Stimulated activated CD4-positive, alpha-beta T cell treated with anti-CD3 and anti-CD28 coated beads, TNF-alpha, amount 100 ng/mL, for 1 hour (primary cell): ENCODE measurements at regions not wholly inside any gene's neighbourhood (a gene's known extent, or its start where the extent isn't known, plus 50 kb on each side); places are given as distances from the start of the nearest gene placed in this dataset.

Experiments used
- DNase-seq, 3 donors: peaks; one replicate each; pipeline ENCODE4 v3.0.0-alpha.2; 2020; ENCODE audit warnings: low read depth in 3 of 3, low spot score in 1 of 3

DNA sequence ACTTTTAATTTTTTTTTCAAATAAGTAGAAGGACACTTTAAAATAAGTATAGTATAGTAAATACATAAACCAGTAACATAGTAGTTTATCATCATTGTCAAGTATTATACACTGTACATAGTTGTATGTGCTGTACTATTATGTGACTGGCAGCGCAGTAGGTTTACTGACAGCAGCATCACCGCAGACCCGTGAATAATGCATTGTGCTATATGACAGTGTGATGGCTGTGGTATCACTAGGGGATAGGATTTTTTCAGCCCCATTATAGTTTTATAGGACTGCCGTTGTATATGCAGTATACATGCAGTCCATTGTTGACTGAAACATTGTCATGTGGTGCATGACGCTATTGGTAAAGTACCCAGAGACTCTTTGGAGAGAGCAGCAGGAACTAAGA lies 306.5 kb downstream of the SQOR start:
- DNase-seq: no peak

DNA sequence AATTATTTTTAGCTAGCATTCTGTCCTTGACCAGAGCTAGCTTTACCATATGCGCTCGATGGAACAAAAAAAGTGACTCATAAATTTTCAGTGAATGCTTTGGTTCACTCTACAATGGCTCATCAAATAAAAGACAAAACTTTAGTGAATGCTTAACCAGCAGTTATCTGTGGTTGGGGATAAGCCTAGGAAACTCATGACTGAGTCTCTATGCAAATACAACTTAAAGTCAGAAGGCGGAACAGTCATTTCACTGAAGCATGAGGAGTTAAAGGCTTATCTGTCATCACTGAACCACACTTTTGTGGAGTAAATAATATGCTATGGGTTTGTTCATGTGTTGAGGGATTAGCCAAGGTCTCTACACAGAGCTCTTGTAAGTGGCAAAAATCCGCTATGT lies 308.4 kb downstream of the SQOR start:
- DNase-seq: no peak

DNA sequence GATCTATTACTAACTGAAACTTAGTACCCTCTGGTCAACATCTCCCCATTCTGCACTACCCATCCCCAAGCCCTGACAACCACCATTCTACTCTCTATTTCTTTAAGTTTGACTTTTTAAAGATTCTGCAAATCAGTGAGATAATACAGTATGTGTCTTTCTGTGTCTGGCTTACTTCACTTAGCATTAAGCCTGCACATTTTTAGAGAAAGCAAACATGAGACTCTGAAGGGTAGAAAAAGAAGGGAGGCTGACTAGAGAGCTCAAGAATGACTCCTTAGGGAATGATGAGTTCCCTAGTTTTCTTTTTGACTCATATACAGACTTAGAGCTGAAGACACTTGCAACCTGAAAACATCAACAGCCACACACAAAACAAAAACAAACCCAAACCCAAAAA lies 311.3 kb downstream of the SQOR start:
- no peak for DNase-seq

DNA sequence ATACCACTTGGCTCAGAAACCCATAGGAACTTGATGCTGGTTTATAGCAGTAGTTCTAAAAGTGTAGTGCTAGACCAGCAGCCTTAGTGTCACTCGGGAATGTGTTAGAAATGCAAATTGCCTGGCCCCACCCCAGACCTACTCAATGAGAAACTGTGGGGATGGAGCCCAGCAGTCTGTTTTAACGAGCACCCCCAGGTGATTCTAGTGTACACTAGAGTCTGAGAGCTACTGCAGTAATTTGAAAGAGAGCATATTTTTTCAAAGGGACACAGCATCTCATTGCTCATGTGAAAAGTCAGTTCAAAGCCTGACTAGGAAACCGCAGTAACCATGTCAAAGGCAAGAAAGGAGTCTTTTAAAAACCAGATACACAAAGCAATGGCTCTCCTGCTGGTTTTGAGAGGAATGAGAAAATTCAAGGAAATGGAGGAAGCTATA lies 313.4 kb downstream of the SQOR start:
- no peak for DNase-seq

DNA sequence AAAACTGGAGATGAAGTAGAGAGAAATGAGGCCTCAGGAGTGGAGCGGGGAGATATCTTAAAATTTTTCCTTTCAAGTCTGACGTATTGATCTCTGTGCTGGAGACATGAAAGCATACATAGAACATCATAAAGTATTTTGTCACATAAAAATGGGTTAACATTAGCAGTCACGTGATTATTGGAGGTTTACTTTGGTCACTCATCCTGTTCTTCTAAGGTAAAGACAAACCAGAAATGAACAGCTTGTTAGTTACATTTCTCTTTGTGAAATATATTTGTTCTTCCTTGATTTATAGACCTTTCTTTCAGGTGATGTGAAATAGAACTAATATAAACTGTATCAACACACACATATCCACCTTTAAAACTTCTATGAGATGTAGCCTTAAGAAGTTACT lies 324.1 kb downstream of the SQOR start:
- no peak for DNase-seq

GRCh38 chr15:45962733-45963132 lies 327.9 kb downstream of the SQOR start:
- no peak for DNase-seq

GRCh38 chr15:45970542-45970941 lies 335.7 kb downstream of the SQOR start:
- DNase-seq: no peak

GRCh38 chr15:45980366-45980765 lies 345.5 kb downstream of the SQOR start:
- no peak for DNase-seq

GRCh38 chr15:45981625-45982024 lies 346.8 kb downstream of the SQOR start:
- no peak for DNase-seq

- no peak for DNase-seq
Observed at GRCh38 chr15:45991863-45992262, 357.0 kb downstream of the SQOR start.

DNA sequence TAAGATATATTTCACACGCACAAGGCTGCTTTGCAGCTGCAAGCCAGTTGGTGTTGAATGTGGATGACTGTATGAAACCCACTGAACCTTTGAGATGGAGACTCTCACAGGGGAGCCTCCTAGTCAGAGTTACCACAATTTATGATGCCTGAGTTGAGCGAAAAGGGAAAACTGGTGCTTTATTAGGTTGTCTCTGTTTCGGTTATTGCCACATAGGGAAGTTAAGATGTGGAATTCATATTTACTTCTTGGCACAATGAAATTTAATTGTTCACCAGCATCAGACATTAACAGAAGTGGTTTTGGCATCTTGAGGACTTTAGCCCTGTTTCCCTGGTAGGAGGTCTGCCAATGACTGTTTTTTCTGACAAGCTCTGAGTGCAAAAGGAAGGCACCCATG lies 358.2 kb downstream of the SQOR start:
- DNase-seq: no peak

GRCh38 chr15:45993508-45993907 lies 358.7 kb downstream of the SQOR start:
- no peak for DNase-seq

DNA sequence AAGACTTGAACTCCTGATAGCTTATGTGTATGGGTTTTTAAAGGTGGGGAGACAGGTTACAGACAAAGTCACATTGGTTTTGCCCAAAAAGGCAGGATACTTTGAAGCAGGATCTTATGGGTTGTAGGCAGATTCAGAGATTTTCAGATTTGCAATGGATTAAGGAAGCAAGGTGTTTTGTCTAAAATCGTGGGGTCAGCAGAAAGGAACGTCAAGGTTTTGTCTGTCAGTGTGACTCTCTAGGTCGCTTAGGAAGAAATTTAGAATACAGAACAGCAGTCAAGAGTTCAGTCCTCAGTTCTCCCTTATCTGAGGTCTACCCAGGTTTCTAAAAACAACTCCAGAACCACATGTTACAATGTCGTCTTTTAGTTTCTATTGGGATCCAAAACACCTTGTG lies 361.0 kb downstream of the SQOR start:
- no peak for DNase-seq

- no peak for DNase-seq
Observed at GRCh38 chr15:46014532-46014931, 379.7 kb downstream of the SQOR start.

- no peak for DNase-seq
Observed at GRCh38 chr15:46034755-46035154, 399.9 kb downstream of the SQOR start.

DNA sequence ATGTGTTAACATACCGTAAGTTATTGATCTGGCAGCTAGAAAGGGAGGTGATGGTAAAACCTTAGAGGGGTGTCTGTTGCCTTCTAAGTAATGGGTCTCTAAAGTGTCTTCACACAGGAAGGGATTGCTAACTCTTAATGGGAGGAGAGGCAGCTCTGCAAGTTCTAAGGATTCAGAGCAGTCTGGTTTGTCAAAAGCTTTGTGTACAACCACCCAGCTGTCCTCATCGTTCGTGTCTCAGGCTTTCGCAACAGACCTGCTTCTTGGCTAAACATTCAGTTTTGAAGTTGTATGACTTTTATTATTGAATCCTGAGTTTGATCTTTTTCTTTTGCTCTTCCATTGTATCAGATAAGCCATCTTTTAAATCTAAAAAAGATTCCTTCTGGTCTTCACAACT lies 404.9 kb downstream of the SQOR start:
- no peak for DNase-seq

GRCh38 chr15:46041905-46042304 lies 407.1 kb downstream of the SQOR start:
- DNase-seq: no peak

GRCh38 chr15:46059921-46060594 lies 425.2 kb downstream of the SQOR start:
- no peak for DNase-seq

DNA sequence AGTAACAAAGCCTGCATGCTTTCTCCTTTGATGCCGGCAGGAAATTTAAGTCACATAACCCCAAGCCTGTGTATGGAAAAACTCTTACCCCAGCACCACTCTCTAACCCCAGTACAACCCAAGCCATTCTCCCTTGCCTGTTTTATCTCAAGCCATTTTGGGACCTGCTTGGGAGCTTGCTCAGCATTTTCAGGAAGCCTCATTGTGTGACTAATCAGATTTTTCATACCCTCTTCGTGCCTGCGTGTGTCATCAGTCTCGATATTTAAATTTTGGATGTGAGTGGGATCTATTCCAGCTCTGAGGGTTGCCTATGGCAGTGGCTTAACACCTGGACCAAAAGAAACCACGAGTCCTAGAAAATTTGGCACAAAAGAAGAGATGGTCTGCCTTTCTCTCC lies 426.2 kb downstream of the SQOR start:
- DNase-seq: no peak

- DNase-seq: no peak
Observed at GRCh38 chr15:46077220-46077619, 442.4 kb downstream of the SQOR start.

DNA sequence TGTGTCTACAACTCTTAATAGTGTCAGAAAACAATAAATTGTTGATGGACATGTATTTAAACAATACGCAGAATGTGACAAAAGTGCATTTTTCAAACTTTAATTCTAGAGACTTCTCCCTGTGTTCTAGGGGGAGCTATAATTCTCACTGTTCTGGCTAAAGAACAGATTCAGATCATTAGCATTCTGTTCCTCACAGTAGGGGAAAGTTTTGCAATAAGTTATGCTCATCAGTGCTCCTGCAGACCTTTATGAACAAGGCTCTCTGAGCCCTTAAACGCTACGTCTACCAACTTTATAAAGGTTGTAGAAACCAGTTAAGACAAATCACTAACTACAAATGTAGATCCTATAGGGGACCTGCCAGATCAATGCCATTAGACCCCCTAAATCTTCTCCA lies 444.2 kb downstream of the SQOR start:
- no peak for DNase-seq

DNA sequence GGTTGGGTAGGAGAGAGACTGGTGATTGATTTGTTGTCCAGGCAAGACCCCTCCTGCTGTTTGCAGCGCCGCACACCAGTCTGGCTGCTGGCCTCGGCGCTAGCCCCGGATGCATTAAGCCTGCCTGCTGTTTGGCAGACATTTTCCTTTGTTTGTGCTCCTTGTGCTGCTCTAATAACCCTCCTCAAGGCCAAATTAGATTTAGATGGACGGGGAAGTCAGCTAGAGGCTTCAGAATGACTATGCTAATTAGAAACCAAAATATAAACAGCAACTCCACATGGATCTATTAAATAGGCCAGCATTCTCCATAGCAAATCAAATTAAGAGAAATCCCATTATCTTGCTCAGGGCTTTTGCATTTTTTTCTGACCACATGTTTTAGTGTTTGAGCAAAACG lies 445.2 kb downstream of the SQOR start:
- no peak for DNase-seq
